ENCODE measurements at regions not wholly inside any gene's neighbourhood (a gene's known extent, or its start where the extent isn't known, plus 50 kb on each side); places are given as distances from the start of the nearest gene placed in this dataset.

GRCh38 chr12:58253663-58254062 is 312.3 kb downstream of the ATP23 start:
- H3K36me3 ChIP-seq (replicated peaks in 1 of 2; ENCODE audit: control extremely low read depth in 1 of 2, control insufficient read depth in 1 of 2, extremely low read depth in 1 of 2, insufficient read depth in 2 of 2, low read length in 1 of 2) = no peaks in the 10 kb centered on the region
- intact Hi-C loops (cut with micrococcal nuclease) = no loop called here
- TF ChIP-seq CTCF (IDR thresholded peaks at IDR 0.05) (no peak), EZH2 (IDR thresholded peaks at IDR 0.05; ENCODE audit: borderline replicate concordance, insufficient read depth, low read depth, low read length, poor library complexity, severe bottlenecking) (no peak)
- Mint-ChIP-seq H3K4me1 (no peaks in the 10 kb centered on the region), H3K4me3 (no peak overlapping the region), H3K27ac (no peak overlapping the region), H3K9me3 (ENCODE audit: insufficient read depth) (no peaks in the 10 kb centered on the region), H3K27me3 (peaks cover 5% of the 10 kb centered on the region)
- H3K9ac ChIP-seq (ENCODE audit: low read length) = no peak overlapping the region
- no peak overlapping the region for H3K4me2 ChIP-seq (replicated peaks; ENCODE audit: low read depth, low read length, poor library complexity, severe bottlenecking)
- no peak overlapping the region for H3K4me3 ChIP-seq (ENCODE audit: control extremely low read depth in 1 of 5, extremely low read depth in 1 of 5, insufficient read depth in 1 of 5, low read depth in 2 of 5, low read length in 4 of 5)
- ATAC-seq (ENCODE audit: low read depth) (no peak), DNase-seq (no peak)
- no peaks in the 10 kb centered on the region for H3K79me2 ChIP-seq (ENCODE audit: control insufficient read depth, insufficient read depth, low read length)
- no peaks in the 10 kb centered on the region for H3K9me3 ChIP-seq (ENCODE audit: control extremely low read depth in 1 of 3, control insufficient read depth in 2 of 3, insufficient read depth in 1 of 3, low read length in 2 of 3)
- H3K27me3 ChIP-seq (replicated peaks in 1 of 4; ENCODE audit: control extremely low read depth in 1 of 4, control insufficient read depth in 3 of 4, insufficient read depth in 4 of 4, low read length in 3 of 4) = no peaks in the 10 kb centered on the region
- no peaks in the 10 kb centered on the region for H3K4me1 ChIP-seq (ENCODE audit: control insufficient read depth in 2 of 2, insufficient read depth in 2 of 2, low read length in 2 of 2)
- ChIA-PET CTCF (no interaction called here), POLR2A (no interaction called here)
- no peaks in the 10 kb centered on the region for H4K20me1 ChIP-seq (ENCODE audit: control insufficient read depth, insufficient read depth, low read length, poor library complexity, severe bottlenecking)
- WGBS (ENCODE audit: insufficient coverage) = no CpG with 5 or more reads among the region's 1 CpG
- no peak overlapping the region for H3K27ac ChIP-seq (ENCODE audit: low read length in 2 of 2)
- no peak overlapping the region for H2AFZ ChIP-seq (ENCODE audit: insufficient read depth, low read depth, low read length, poor library complexity, severe bottlenecking)

GRCh38 chr12:58254463-58255100 is 313.2 kb downstream of the ATP23 start:
- no peak for TF ChIP-seq EZH2 (IDR thresholded peaks at IDR 0.05; ENCODE audit: borderline replicate concordance, insufficient read depth, low read depth, low read length, poor library complexity, severe bottlenecking)
- TF ChIP-seq CTCF (IDR thresholded peaks at IDR 0.05) = no peak
- no peak overlapping the region for H3K9ac ChIP-seq (ENCODE audit: low read length)
- H3K27me3 ChIP-seq (replicated peaks in 1 of 4; ENCODE audit: control extremely low read depth in 1 of 4, control insufficient read depth in 3 of 4, insufficient read depth in 4 of 4, low read length in 3 of 4) = no peaks in the 10 kb centered on the region
- Mint-ChIP-seq H3K4me3 (no peak overlapping the region), H3K27ac (no peak overlapping the region), H3K9me3 (ENCODE audit: insufficient read depth) (no peaks in the 10 kb centered on the region), H3K4me1 (no peaks in the 10 kb centered on the region), H3K27me3 (peaks cover 5% of the 10 kb centered on the region)
- no peaks in the 10 kb centered on the region for H3K36me3 ChIP-seq (replicated peaks in 1 of 2; ENCODE audit: control extremely low read depth in 1 of 2, control insufficient read depth in 1 of 2, extremely low read depth in 1 of 2, insufficient read depth in 2 of 2, low read length in 1 of 2)
- DNase-seq = no peak
- intact Hi-C loops (cut with micrococcal nuclease) = no loop called here
- H3K9me3 ChIP-seq (ENCODE audit: control extremely low read depth in 1 of 3, control insufficient read depth in 2 of 3, insufficient read depth in 1 of 3, low read length in 2 of 3) = no peaks in the 10 kb centered on the region
- no CpG with 5 or more reads among the region's 1 CpG for WGBS (ENCODE audit: insufficient coverage)
- POLR2A ChIA-PET = no interaction called here
- no peaks in the 10 kb centered on the region for H3K4me1 ChIP-seq (ENCODE audit: control insufficient read depth in 2 of 2, insufficient read depth in 2 of 2, low read length in 2 of 2)
- H3K27ac ChIP-seq (ENCODE audit: low read length in 2 of 2) = no peak overlapping the region
- ATAC-seq (ENCODE audit: low read depth) = no peak
- no peak overlapping the region for H3K4me3 ChIP-seq (ENCODE audit: control extremely low read depth in 1 of 5, extremely low read depth in 1 of 5, insufficient read depth in 1 of 5, low read depth in 2 of 5, low read length in 4 of 5)
- no peak overlapping the region for H2AFZ ChIP-seq (ENCODE audit: insufficient read depth, low read depth, low read length, poor library complexity, severe bottlenecking)
- no peaks in the 10 kb centered on the region for H4K20me1 ChIP-seq (ENCODE audit: control insufficient read depth, insufficient read depth, low read length, poor library complexity, severe bottlenecking)
- H3K4me2 ChIP-seq (replicated peaks; ENCODE audit: low read depth, low read length, poor library complexity, severe bottlenecking) = no peak overlapping the region
- CTCF ChIA-PET = no interaction called here
- H3K79me2 ChIP-seq (ENCODE audit: control insufficient read depth, insufficient read depth, low read length) = no peaks in the 10 kb centered on the region

Data from B cell (primary cell).